SK-N-SH treated with all-trans-retinoic acid at 6 μM for 48 hours (cell line): ENCODE measurements at regions not wholly inside any gene's neighbourhood (a gene's known extent, or its start where the extent isn't known, plus 50 kb on each side); places are given as distances from the start of the nearest gene placed in this dataset.

Experiments used
- CREB5 ChIP-seq: fragments of 250-450 bp; sonication (Bioruptor Pico); IDR thresholded peaks from 2 replicates; pipeline ENCODE4 v1.5.1; 2020; ENCODE audit warnings: low read depth, mild to moderate bottlenecking, moderate library complexity
- ESRRG ChIP-seq: fragments of 250-450 bp; sonication (Bioruptor Pico); IDR thresholded peaks from 2 replicates; pipeline ENCODE4 v1.6.1; 2021; ENCODE audit warnings: mild to moderate bottlenecking
- RARB ChIP-seq: fragments of 250-450 bp; sonication (Bioruptor Pico); IDR thresholded peaks from 2 replicates; pipeline ENCODE4 v1.8.0; 2021; ENCODE audit warnings: mild to moderate bottlenecking, moderate library complexity
- ZC3H10 ChIP-seq: fragments of 250-450 bp; sonication (Bioruptor Pico); IDR thresholded peaks from 2 replicates; pipeline ENCODE4 v1.5.1; 2021; ENCODE audit warnings: mild to moderate bottlenecking, moderate library complexity
- ZFP3 ChIP-seq: fragments of 250-450 bp; sonication (Bioruptor Pico); IDR thresholded peaks from 2 replicates; pipeline ENCODE4 v1.5.0; 2020; ENCODE audit warnings: mild to moderate bottlenecking, moderate library complexity
- ZFP30 ChIP-seq: fragments of 450-650 bp; formaldehyde crosslinking; IDR thresholded peaks from 2 replicates; pipeline ENCODE4 v1.5.0; 2022; ENCODE audit warnings: mild to moderate bottlenecking, moderate library complexity
- ZNF70 ChIP-seq: fragments of 450-650 bp; formaldehyde crosslinking; IDR thresholded peaks from 2 replicates; pipeline ENCODE4 v1.5.0; 2020; ENCODE audit warnings: mild to moderate bottlenecking, moderate library complexity
- ZNF8 ChIP-seq: fragments of 450-650 bp; formaldehyde crosslinking; IDR thresholded peaks from 2 replicates; pipeline ENCODE4 v1.5.0; 2020; ENCODE audit warnings: mild to moderate bottlenecking, moderate library complexity

- no peak for TF ChIP-seq ZNF70 (CRISPR knock-in tag)
- TF ChIP-seq CREB5 (CRISPR knock-in tag): no peak
- no peak for TF ChIP-seq ZC3H10
- no peak for TF ChIP-seq RARB
- no peak for TF ChIP-seq ZNF8 (CRISPR knock-in tag)
- no peak for TF ChIP-seq ZFP30
- no peak for TF ChIP-seq ESRRG (CRISPR knock-in tag)
- no peak for TF ChIP-seq ZFP3 (CRISPR knock-in tag)
These were observed 53.8 kb upstream of the ATXN3L start for GRCh38 chrX:13373431-13374187.
